RPMI7951 (cell line): ENCODE measurements at regions not wholly inside any gene's neighbourhood (a gene's known extent, or its start where the extent isn't known, plus 50 kb on each side); places are given as distances from the start of the nearest gene placed in this dataset.

Experiments used
- DNase-seq: peaks from one replicate; pipeline ENCODE4 v3.0.0-alpha.2; 2012; ENCODE audit warnings: low read depth

- no peak for DNase-seq
Measured at GRCh38 chr18:6525604-6526003, 110.9 kb upstream of the L3MBTL4 start.

GRCh38 chr18:6537475-6537874, 122.8 kb upstream of the L3MBTL4 start:
- DNase-seq, result no peak

GRCh38 chr18:6541131-6541679, 126.5 kb upstream of the L3MBTL4 start:
- DNase-seq, result peak; percentile 29

- DNase-seq, result no peak
Measured at GRCh38 chr18:6542296-6542695, 127.6 kb upstream of the L3MBTL4 start.

- peak; percentile 11 for DNase-seq
Measured at GRCh38 chr18:6543330-6543908, 128.7 kb upstream of the L3MBTL4 start.

GRCh38 chr18:6546229-6546628, 131.5 kb upstream of the L3MBTL4 start:
- DNase-seq, result peak; percentile 3

- DNase-seq, result peak; percentile 24
Measured at GRCh38 chr18:6547476-6547875, 132.8 kb upstream of the L3MBTL4 start.

- no peak for DNase-seq
Measured at GRCh38 chr18:6553234-6553900, 138.7 kb upstream of the L3MBTL4 start.

GRCh38 chr18:6557057-6557769, 142.5 kb upstream of the L3MBTL4 start:
- DNase-seq, result no peak

- no peak for DNase-seq
Measured at GRCh38 chr18:6557770-6558248, 143.1 kb upstream of the L3MBTL4 start.

- DNase-seq, result no peak
Measured at GRCh38 chr18:6558446-6559156, 143.9 kb upstream of the L3MBTL4 start.

GRCh38 chr18:6559296-6559695, 144.6 kb upstream of the L3MBTL4 start:
- no peak for DNase-seq

GRCh38 chr18:6561016-6561415, 146.3 kb upstream of the L3MBTL4 start:
- no peak for DNase-seq

GRCh38 chr18:6561420-6561861, 146.7 kb upstream of the L3MBTL4 start:
- no peak for DNase-seq

- no peak for DNase-seq
Measured at GRCh38 chr18:6561862-6562291, 147.2 kb upstream of the L3MBTL4 start.

GRCh38 chr18:6563896-6564295, 149.2 kb upstream of the L3MBTL4 start:
- DNase-seq, result no peak

GRCh38 chr18:6564950-6565814, 150.5 kb upstream of the L3MBTL4 start:
- DNase-seq, result no peak

GRCh38 chr18:6565815-6566081, 151.0 kb upstream of the L3MBTL4 start:
- no peak for DNase-seq

- DNase-seq, result no peak
Measured at GRCh38 chr18:6566338-6566911, 151.7 kb upstream of the L3MBTL4 start.

- DNase-seq, result no peak
Measured at GRCh38 chr18:6569813-6570212, 155.1 kb upstream of the L3MBTL4 start.
